T1000 (cell line): ENCODE measurements at regions not wholly inside any gene's neighbourhood (a gene's known extent, or its start where the extent isn't known, plus 50 kb on each side); places are given as distances from the start of the nearest gene placed in this dataset.
A peak's percentile ranks its signal among the peaks of the same experiment; 100 is the strongest.
"Not testable (repeated sequence)": the region's sequence is repeated elsewhere in the genome, so short reads cannot be mapped to it uniquely, and the experiment has no call there.

Source experiments
- DNase-seq: peaks from one replicate; lab custom pipeline; 2025; ENCODE audit warnings: mixed read lengths; lab: John Stamatoyannopoulos, UW

GRCh38 chr12:96085475-96085874, 50.1 kb upstream of the LTA4H start:
- no peak for DNase-seq

- not testable (repeated sequence) for DNase-seq
Measured at GRCh38 chr12:96086190-96086589, 50.8 kb upstream of the LTA4H start.

GRCh38 chr12:96091833-96092232, 56.4 kb upstream of the LTA4H start:
- DNase-seq: no peak

GRCh38 chr12:96093543-96094196, 58.3 kb upstream of the LTA4H start:
- DNase-seq: no peak

GRCh38 chr12:96094201-96094600, 58.8 kb upstream of the LTA4H start:
- peak; percentile 9 for DNase-seq

GRCh38 chr12:96098631-96099030, 63.2 kb upstream of the LTA4H start:
- no peak for DNase-seq

GRCh38 chr12:96099421-96099820, 64.0 kb upstream of the LTA4H start:
- DNase-seq: no peak

- DNase-seq: no peak
Measured at GRCh38 chr12:96099986-96100385, 64.6 kb upstream of the LTA4H start.

GRCh38 chr12:96101806-96102205, 66.4 kb upstream of the LTA4H start:
- DNase-seq: no peak

GRCh38 chr12:96103067-96103644, 67.8 kb upstream of the LTA4H start:
- no peak for DNase-seq

GRCh38 chr12:96104566-96104965, 69.2 kb upstream of the LTA4H start:
- DNase-seq: no peak

- no peak for DNase-seq
Measured at GRCh38 chr12:96106137-96106536, 70.8 kb upstream of the LTA4H start.

- no peak for DNase-seq
Measured at GRCh38 chr12:96107236-96107635, 71.8 kb upstream of the LTA4H start.

- DNase-seq: no peak
Measured at GRCh38 chr12:96108321-96108720, 72.9 kb upstream of the LTA4H start.

- DNase-seq: not testable (repeated sequence)
Measured at GRCh38 chr12:96108941-96109340, 73.6 kb upstream of the LTA4H start.

GRCh38 chr12:96112733-96113132, 77.3 kb upstream of the LTA4H start:
- DNase-seq: no peak

GRCh38 chr12:96117460-96117859, 76.7 kb upstream of the ELK3 start:
- no peak for DNase-seq

GRCh38 chr12:96120359-96121100, 73.6 kb upstream of the ELK3 start:
- DNase-seq: no peak

- no peak for DNase-seq
Measured at GRCh38 chr12:96121271-96121711, 72.9 kb upstream of the ELK3 start.

GRCh38 chr12:96128292-96128691, 65.9 kb upstream of the ELK3 start:
- not testable (repeated sequence) for DNase-seq

- no peak for DNase-seq
Measured at GRCh38 chr12:96130396-96131059, 63.6 kb upstream of the ELK3 start.

GRCh38 chr12:96131230-96131788, 62.9 kb upstream of the ELK3 start:
- no peak for DNase-seq
